NT2/D1 (cell line): ENCODE measurements at regions not wholly inside any gene's neighbourhood (a gene's known extent, or its start where the extent isn't known, plus 50 kb on each side); places are given as distances from the start of the nearest gene placed in this dataset.

Experiments used
- DNase-seq: peaks from one replicate; pipeline ENCODE4 v3.0.0-alpha.2; 2011; ENCODE audit warnings: low read depth, low spot score
- H3K27me3 ChIP-seq: 2 replicates; pipeline ENCODE4 v1.6.0; 2011; ENCODE audit warnings: mild to moderate bottlenecking; ENCODE audit not compliant: insufficient read length, insufficient read depth
- H3K36me3 ChIP-seq: 2 replicates; pipeline ENCODE4 v1.6.1; 2011; ENCODE audit warnings: mild to moderate bottlenecking, low read length, mixed read lengths; ENCODE audit not compliant: insufficient read depth, insufficient read length
- H3K4me1 ChIP-seq: 2 replicates; pipeline ENCODE4 v1.5.1; 2011; ENCODE audit not compliant: insufficient read depth, insufficient read length
- H3K4me3 ChIP-seq: 2 replicates; pipeline ENCODE4 v1.5.1; 2011; ENCODE audit warnings: low read depth; ENCODE audit not compliant: insufficient read length
- H3K9ac ChIP-seq: 2 replicates; pipeline ENCODE4 v1.6.0; 2011; ENCODE audit warnings: low read depth; ENCODE audit not compliant: insufficient read length
- H3K9me3 ChIP-seq: 2 replicates; pipeline ENCODE4 v1.5.1; 2011; ENCODE audit warnings: mild to moderate bottlenecking, low read length; ENCODE audit not compliant: insufficient read depth
- SUZ12 ChIP-seq: IDR thresholded peaks from 2 replicates; pipeline ENCODE4 v1.6.1; 2011; ENCODE audit not compliant: insufficient read length, insufficient read depth; ENCODE audit errors: extremely low read depth
- YY1 ChIP-seq: IDR thresholded peaks from 2 replicates; pipeline ENCODE4 v1.6.1; 2011; ENCODE audit not compliant: insufficient read length, insufficient read depth
- ZNF274 ChIP-seq: IDR thresholded peaks from 2 replicates; pipeline ENCODE4 v1.6.1; 2011; ENCODE audit warnings: mild to moderate bottlenecking, low read depth, low read length

- peaks cover 5% of the 10 kb centered on the region; the same call in 1 of the 2 replicates for H3K9me3 ChIP-seq
- H3K27me3 ChIP-seq: no peaks in the 10 kb centered on the region
- no peak for DNase-seq
- H3K9ac ChIP-seq: no peak overlapping the region
- no peak overlapping the region for H3K4me3 ChIP-seq
- H3K4me1 ChIP-seq: no peaks in the 10 kb centered on the region
- H3K36me3 ChIP-seq: no peaks in the 10 kb centered on the region
- TF ChIP-seq YY1: no peak
- TF ChIP-seq ZNF274: no peak
- TF ChIP-seq SUZ12: no peak
These were observed 350.3 kb upstream of the CDH20 start for GRCh38 chr18:60982928-60983327.

- Histone ChIP-seq H3K4me3 (no peak overlapping the region), H3K9me3 (peaks cover 5% of the 10 kb centered on the region; the same call in 1 of the 2 replicates), H3K4me1 (no peaks in the 10 kb centered on the region), H3K27me3 (no peaks in the 10 kb centered on the region), H3K36me3 (no peaks in the 10 kb centered on the region), H3K9ac (no peak overlapping the region)
- DNase-seq: no peak
- TF ChIP-seq ZNF274 (no peak), YY1 (no peak), SUZ12 (no peak)
These were observed 348.7 kb upstream of the CDH20 start for GRCh38 chr18:60984510-60984909.

DNA sequence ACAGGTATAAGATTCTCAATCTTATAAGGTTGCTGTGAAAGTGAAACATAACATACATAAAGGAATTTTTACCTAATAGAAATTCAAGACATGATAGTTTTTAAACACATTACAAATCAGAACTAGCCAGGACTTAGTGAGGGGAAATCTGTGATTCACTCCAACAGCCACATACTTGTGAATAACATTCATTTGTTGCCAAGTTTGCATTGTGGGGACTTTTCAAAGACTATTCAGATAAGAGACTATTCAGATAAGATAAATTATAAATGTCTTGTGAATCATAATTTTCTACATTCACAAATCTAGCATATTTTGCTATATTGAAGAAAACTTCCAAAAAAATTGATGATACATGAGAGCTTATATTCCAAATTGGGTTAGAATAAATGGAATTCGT, 345.3 kb upstream of the CDH20 start:
- no peak for DNase-seq
- no peaks in the 10 kb centered on the region for H3K4me1 ChIP-seq
- no peak overlapping the region for H3K9ac ChIP-seq
- no peak for TF ChIP-seq SUZ12
- TF ChIP-seq YY1: no peak
- TF ChIP-seq ZNF274: no peak
- H3K4me3 ChIP-seq: no peak overlapping the region
- H3K36me3 ChIP-seq: no peaks in the 10 kb centered on the region
- H3K9me3 ChIP-seq: no peaks in the 10 kb centered on the region; the same call in 1 of the 2 replicates
- H3K27me3 ChIP-seq: no peaks in the 10 kb centered on the region

GRCh38 chr18:60996326-60996725, 336.9 kb upstream of the CDH20 start:
- H3K4me1 ChIP-seq: no peaks in the 10 kb centered on the region
- H3K4me3 ChIP-seq: no peak overlapping the region
- TF ChIP-seq YY1 (no peak), SUZ12 (no peak), ZNF274 (no peak)
- no peaks in the 10 kb centered on the region for H3K36me3 ChIP-seq
- H3K27me3 ChIP-seq: no peaks in the 10 kb centered on the region
- H3K9ac ChIP-seq: no peak overlapping the region
- no peaks in the 10 kb centered on the region; the same call in 1 of the 2 replicates for H3K9me3 ChIP-seq
- DNase-seq: no peak

DNA sequence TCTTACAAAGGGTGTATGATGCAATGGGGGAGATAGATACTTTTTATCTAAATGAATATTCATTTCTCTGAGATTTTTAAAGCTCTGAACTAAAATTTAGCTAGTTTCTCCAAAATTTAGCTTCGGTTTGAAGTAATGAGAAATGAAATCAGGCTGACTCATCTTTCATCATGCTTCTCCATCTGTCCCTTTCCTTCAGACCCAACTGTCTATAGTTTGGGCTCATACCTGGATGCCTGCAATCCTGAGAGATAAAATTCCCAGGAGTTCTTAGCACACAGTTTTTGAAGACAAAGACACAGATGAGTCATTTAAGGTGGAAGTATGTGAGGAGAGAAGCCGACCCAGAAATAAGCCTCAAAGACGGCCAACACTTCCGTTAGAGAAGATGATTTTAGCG, 336.4 kb upstream of the CDH20 start:
- H3K36me3 ChIP-seq: no peaks in the 10 kb centered on the region
- H3K4me3 ChIP-seq: no peak overlapping the region
- H3K27me3 ChIP-seq: no peaks in the 10 kb centered on the region
- H3K4me1 ChIP-seq: no peaks in the 10 kb centered on the region
- H3K9me3 ChIP-seq: no peaks in the 10 kb centered on the region; the same call in 1 of the 2 replicates
- H3K9ac ChIP-seq: no peak overlapping the region
- TF ChIP-seq YY1: no peak
- no peak for TF ChIP-seq SUZ12
- TF ChIP-seq ZNF274: no peak
- no peak for DNase-seq

- no peaks in the 10 kb centered on the region for H3K27me3 ChIP-seq
- no peak for DNase-seq
- no peaks in the 10 kb centered on the region for H3K9me3 ChIP-seq
- no peak overlapping the region for H3K9ac ChIP-seq
- H3K36me3 ChIP-seq: no peaks in the 10 kb centered on the region
- no peak for TF ChIP-seq YY1
- TF ChIP-seq SUZ12: no peak
- TF ChIP-seq ZNF274: no peak
- no peaks in the 10 kb centered on the region for H3K4me1 ChIP-seq
- H3K4me3 ChIP-seq: no peak overlapping the region
These were observed 332.1 kb upstream of the CDH20 start for GRCh38 chr18:61001138-61001537.

DNA sequence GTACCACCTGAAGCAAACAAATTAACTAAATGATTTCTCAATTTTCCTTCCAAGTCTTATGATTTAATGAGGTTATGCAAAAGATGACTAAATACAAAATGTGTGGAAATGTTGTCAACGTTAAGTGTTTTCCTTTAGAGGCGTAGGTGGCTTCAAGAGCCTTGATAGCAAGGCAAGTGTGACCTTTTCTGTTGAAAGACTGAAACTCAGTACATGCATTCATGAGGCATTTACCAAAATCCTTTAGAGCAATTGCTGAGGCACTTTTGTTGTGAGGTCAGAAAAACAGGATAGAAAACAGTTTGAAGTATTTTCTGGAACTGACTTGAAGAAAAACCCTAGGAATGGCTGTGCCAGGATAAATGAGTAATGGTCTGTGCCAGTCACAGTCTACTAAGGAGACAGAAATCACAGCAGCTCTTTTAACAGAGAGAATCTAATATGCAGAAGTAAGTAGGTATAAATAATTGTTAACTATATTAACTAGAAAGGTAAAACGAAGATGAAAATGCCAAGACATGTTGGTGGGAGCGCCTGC, 326.5 kb upstream of the CDH20 start:
- Histone ChIP-seq H3K4me3 (no peak overlapping the region), H3K4me1 (no peaks in the 10 kb centered on the region), H3K27me3 (no peaks in the 10 kb centered on the region), H3K36me3 (no peaks in the 10 kb centered on the region), H3K9ac (no peak overlapping the region), H3K9me3 (no peaks in the 10 kb centered on the region)
- TF ChIP-seq ZNF274 (no peak), YY1 (no peak)
- no peak for DNase-seq
